ES-I3 (cell line): ENCODE measurements at regions not wholly inside any gene's neighbourhood (a gene's known extent, or its start where the extent isn't known, plus 50 kb on each side); places are given as distances from the start of the nearest gene placed in this dataset.

Experiments used
- H3K36me3 ChIP-seq: 2 replicates; pipeline ENCODE4 v1.6.1; 2013; ENCODE audit warnings: mild to moderate bottlenecking, low read length, control low read depth, moderate library complexity; ENCODE audit not compliant: insufficient read depth
- H3K4me1 ChIP-seq: 2 replicates; pipeline ENCODE4 v1.6.1; 2013; ENCODE audit warnings: mild to moderate bottlenecking, control low read depth, low read length; ENCODE audit not compliant: insufficient read depth
- H3K9ac ChIP-seq: 2 replicates; pipeline ENCODE4 v1.6.1; 2013; ENCODE audit warnings: low read depth, mild to moderate bottlenecking, low read length, moderate library complexity
- H3K9me3 ChIP-seq: 2 replicates; pipeline ENCODE4 v1.6.1; 2013; ENCODE audit warnings: mild to moderate bottlenecking, low read length, moderate library complexity; ENCODE audit not compliant: control insufficient read depth, insufficient read depth

- Histone ChIP-seq H3K9me3 (no peaks in the 10 kb centered on the region), H3K36me3 (no peaks in the 10 kb centered on the region), H3K4me1 (no peaks in the 10 kb centered on the region), H3K9ac (no peak overlapping the region)
These were observed 402.2 kb downstream of the MID1IP1 start for GRCh38 chrX:39203427-39203826.

GRCh38 chrX:39204353-39204752 is 403.1 kb downstream of the MID1IP1 start:
- Histone ChIP-seq H3K4me1 (no peaks in the 10 kb centered on the region), H3K9me3 (no peaks in the 10 kb centered on the region), H3K9ac (no peak overlapping the region), H3K36me3 (no peaks in the 10 kb centered on the region)

- H3K36me3 ChIP-seq = no peaks in the 10 kb centered on the region
- no peaks in the 10 kb centered on the region for H3K4me1 ChIP-seq
- H3K9ac ChIP-seq = no peak overlapping the region
- no peaks in the 10 kb centered on the region for H3K9me3 ChIP-seq
These were observed 403.7 kb downstream of the MID1IP1 start for GRCh38 chrX:39204945-39205344.

GRCh38 chrX:39205467-39205866 is 404.2 kb downstream of the MID1IP1 start:
- Histone ChIP-seq H3K4me1 (no peaks in the 10 kb centered on the region), H3K36me3 (no peaks in the 10 kb centered on the region), H3K9ac (no peak overlapping the region), H3K9me3 (no peaks in the 10 kb centered on the region)

DNA sequence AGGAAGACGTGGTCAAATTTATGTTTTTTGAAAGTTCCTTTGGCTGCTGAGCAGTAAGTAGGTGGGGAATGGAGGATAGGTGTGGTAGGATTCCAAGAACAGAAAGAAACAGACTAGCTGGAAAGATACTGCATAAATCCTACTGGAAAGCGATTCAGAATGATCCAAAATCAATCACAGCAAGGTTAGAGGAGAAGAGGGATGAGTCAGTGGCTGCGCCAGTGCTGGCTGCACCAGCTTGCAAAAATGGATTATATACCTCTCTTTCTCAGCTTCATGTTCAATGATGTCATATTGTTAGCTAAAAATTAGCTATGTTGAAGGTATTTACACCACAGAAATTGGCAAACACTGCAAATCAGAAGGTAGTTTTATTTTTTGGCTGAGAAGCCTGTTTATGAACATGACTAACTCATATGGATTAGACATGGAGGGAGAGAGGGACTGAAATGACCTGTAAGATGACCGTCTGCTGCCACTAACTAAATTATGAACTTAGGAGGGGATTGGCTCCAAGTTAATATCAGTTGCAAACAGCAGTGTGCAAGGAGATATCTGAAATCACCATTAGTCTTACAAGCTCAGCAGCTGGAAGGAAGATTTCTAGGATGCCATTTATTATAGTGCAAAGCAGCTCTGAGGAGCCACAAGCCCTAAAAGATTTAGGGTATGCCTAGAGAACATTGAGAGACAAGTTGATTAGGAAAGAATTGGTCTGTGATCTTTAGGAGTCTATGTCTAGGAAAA is 405.3 kb downstream of the MID1IP1 start:
- Histone ChIP-seq H3K36me3 (no peaks in the 10 kb centered on the region), H3K9ac (no peak overlapping the region), H3K4me1 (no peaks in the 10 kb centered on the region), H3K9me3 (no peaks in the 10 kb centered on the region)

DNA sequence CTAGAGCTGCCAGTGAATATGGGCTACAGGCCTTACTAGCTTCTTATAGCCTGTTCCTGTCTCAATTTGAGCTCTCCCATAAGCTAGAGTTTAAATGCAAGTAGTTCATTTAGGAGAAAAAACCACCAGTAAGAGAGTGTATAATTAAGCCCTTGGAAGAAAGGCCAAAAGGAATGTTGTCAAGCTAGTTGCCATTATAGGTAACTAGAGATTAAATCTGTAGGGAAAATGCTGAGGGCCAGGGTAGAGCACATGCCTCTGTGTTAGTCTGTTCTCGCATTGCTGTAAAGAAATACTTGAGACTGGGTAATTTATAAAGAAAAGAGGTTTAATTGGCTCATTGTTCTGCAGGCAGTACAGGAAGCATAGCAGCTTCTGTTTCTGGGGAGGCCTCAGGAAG is 410.2 kb downstream of the MID1IP1 start:
- Histone ChIP-seq H3K4me1 (peaks cover 13% of the 10 kb centered on the region; the same call in 1 of the 2 replicates), H3K9ac (no peak overlapping the region), H3K9me3 (no peaks in the 10 kb centered on the region), H3K36me3 (no peaks in the 10 kb centered on the region)

GRCh38 chrX:39212456-39212855 is 411.2 kb downstream of the MID1IP1 start:
- H3K9ac ChIP-seq = no peak overlapping the region
- peaks cover 13% of the 10 kb centered on the region; the same call in 1 of the 2 replicates for H3K4me1 ChIP-seq
- H3K9me3 ChIP-seq = no peaks in the 10 kb centered on the region
- no peaks in the 10 kb centered on the region for H3K36me3 ChIP-seq

DNA sequence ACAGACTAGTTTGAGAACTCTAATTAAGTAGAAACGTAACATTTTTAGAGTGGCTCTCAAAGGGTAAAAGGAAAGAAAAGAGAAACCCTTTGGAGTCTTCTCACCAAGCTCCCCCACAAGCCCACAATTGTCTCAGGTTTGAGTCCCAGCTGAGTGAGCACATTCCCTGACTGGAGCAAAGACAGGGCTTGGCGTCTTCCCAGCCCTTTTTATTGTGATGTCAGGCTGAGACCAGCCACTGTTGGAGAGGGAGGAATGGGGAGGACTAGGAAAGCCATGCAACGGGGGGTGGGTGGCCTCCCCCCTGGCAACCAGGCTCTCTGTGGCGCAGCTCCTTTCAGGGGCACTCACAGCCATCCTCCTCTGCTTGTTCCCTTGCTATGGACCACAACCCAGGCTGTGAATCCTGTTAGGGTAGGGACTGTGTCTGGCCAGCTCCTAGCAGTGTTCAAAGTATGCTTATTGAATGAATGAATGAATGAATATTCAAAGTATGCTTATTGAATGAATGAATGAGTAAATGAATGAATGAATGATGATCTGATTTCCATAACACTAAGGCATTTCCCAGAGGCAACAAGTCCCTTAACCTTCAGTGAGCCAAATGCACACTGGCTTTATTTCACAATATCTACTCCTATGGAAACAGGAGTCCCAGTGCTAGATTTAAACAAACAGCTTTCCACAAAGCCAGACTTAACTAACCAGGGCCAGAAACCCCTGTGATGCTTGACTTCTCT is 413.3 kb downstream of the MID1IP1 start:
- Histone ChIP-seq H3K9me3 (no peaks in the 10 kb centered on the region), H3K9ac (no peak overlapping the region), H3K36me3 (no peaks in the 10 kb centered on the region), H3K4me1 (peaks cover 13% of the 10 kb centered on the region; the same call in 1 of the 2 replicates)

- Histone ChIP-seq H3K36me3 (no peaks in the 10 kb centered on the region), H3K4me1 (no peaks in the 10 kb centered on the region), H3K9me3 (no peaks in the 10 kb centered on the region), H3K9ac (no peak overlapping the region)
These were observed 419.7 kb downstream of the MID1IP1 start for GRCh38 chrX:39220952-39221351.

DNA sequence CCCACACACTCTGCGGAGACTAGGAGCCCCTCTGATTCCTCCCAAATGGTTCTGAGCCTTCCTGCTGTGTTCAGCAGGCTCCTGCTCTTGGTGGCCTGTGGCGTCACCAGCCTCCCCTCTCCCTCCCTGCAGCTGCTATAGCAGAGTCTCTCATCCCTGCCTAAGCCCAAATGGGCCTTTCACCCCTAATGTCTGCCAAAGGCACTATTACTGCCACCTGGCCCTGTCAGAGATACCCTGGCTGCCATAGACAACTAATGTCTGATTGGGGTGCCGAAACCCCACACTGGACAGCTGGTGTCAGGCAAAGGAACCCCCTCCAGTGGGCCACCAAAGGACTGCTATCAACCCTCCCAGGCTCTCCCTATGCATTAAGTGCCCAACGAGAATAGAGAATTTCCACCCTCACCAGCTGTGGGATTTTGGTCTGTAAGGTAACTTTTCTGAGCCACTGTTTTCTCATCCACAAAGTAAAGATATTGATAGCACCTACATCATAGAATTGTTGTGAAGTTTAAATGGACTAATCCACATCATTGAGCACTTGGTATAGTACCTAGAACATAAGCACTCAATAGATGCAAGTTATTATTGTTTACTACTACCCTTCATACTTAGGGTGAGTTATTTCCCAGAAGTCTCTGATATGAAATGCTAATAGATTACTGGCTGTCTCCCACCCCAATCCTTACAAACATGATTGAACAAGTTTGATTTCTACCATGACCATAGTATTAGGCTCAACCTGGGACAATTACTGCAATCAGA is 421.3 kb downstream of the MID1IP1 start:
- no peak overlapping the region for H3K9ac ChIP-seq
- no peaks in the 10 kb centered on the region for H3K4me1 ChIP-seq
- H3K36me3 ChIP-seq = no peaks in the 10 kb centered on the region
- no peaks in the 10 kb centered on the region for H3K9me3 ChIP-seq

DNA sequence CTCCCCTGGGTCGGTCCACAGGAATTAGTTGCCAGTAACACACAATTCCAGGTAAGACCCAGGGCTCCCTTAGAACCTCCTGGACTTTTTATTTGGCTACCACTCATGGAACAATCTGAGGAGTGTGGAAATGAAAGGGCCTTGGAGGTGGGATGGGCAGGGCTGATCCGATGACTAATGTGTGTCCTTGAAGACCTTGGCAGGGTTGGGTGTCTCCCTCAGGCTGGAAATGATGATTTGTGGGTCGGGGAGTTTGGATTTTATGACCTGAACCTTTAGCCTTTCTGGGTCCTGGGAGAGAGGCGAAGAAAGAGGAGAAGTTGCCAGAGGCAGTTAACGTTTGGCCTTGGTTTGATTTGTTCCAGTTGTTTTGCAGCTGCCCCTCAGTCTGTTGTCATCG is 425.0 kb downstream of the MID1IP1 start:
- Histone ChIP-seq H3K4me1 (no peaks in the 10 kb centered on the region), H3K9me3 (no peaks in the 10 kb centered on the region), H3K9ac (no peak overlapping the region), H3K36me3 (no peaks in the 10 kb centered on the region)

DNA sequence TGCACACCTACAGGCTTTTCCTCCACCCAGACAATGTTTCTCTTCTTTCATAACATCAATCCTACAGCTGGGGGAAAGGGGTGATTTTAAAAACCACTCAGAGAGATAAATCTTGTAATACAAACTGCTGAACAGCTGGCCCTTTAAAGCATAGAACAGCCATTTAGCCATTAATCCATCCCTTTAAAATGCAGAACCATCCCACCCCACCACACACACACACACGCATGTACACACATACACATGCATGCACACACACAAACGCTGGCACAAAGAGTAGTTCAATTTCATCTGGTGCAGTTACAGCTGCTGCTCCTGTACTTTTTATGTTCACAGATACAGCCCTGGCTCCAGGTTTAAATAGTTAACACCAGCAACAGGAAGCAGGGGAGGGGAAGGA is 426.1 kb downstream of the MID1IP1 start:
- Histone ChIP-seq H3K9me3 (no peaks in the 10 kb centered on the region), H3K9ac (no peak overlapping the region), H3K36me3 (no peaks in the 10 kb centered on the region), H3K4me1 (no peaks in the 10 kb centered on the region)

- no peaks in the 10 kb centered on the region for H3K9me3 ChIP-seq
- no peaks in the 10 kb centered on the region for H3K36me3 ChIP-seq
- no peaks in the 10 kb centered on the region for H3K4me1 ChIP-seq
- H3K9ac ChIP-seq = no peak overlapping the region
These were observed 436.7 kb downstream of the MID1IP1 start for GRCh38 chrX:39238006-39238405.

DNA sequence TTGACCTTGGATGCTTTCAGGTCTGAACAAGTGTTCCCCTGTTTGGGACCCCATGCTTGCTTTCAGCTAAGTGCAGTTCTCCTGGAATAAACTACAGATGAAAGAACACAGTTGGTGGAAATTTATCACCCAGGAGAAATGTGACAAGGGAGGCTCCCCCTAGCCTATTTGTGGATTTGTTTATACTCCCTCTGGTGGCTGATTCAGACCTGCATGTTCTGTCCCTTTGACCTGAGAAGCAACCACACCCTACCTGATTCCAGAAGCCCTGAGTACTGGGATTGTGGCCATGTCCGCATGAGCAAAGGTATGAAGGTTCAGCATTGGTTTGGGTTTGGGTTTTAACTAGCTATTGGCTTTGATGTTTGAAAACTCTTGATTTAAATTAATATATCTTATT is 440.9 kb downstream of the MID1IP1 start:
- no peak overlapping the region for H3K9ac ChIP-seq
- no peaks in the 10 kb centered on the region for H3K36me3 ChIP-seq
- H3K4me1 ChIP-seq = no peaks in the 10 kb centered on the region
- no peaks in the 10 kb centered on the region for H3K9me3 ChIP-seq
